ENCODE measurements at regions not wholly inside any gene's neighbourhood (a gene's known extent, or its start where the extent isn't known, plus 50 kb on each side); places are given as distances from the start of the nearest gene placed in this dataset.
"Not testable (repeated sequence)": the region's sequence is repeated elsewhere in the genome, so short reads cannot be mapped to it uniquely, and the experiment has no call there.

- no TSS peak for BruUV-seq (replicated peaks)
- no peaks in the 10 kb centered on the region for H3K27me3 Mint-ChIP-seq (ENCODE audit: insufficient read depth, unreplicated experiment)
- no peak overlapping the region for H3K27ac Mint-ChIP-seq (ENCODE audit: low read depth, unreplicated experiment)
- DNase-seq (ENCODE audit: unreplicated experiment): peak; percentile 40
- H3K9me3 Mint-ChIP-seq (ENCODE audit: unreplicated experiment): peaks cover 21% of the 10 kb centered on the region
- no peaks in the 10 kb centered on the region for H3K4me1 Mint-ChIP-seq (ENCODE audit: insufficient read depth, unreplicated experiment)
- H3K4me3 Mint-ChIP-seq (ENCODE audit: unreplicated experiment): no peak overlapping the region
- no peak for TF ChIP-seq CTCF (IDR thresholded peaks at IDR 0.05; ENCODE audit: unreplicated experiment)
- ChIA-PET POLR2A (interaction anchor here (0.7 kb wide), 1 partner anchor 95 kb away, joined by 3 read pairs; no protein-coding TSS in a partner anchor), CTCF (interaction anchor here (0.6 kb wide), 1 partner anchor 207 kb away, joined by 3 read pairs; no protein-coding TSS in a partner anchor)
- intact Hi-C loops (cut with micrococcal nuclease): no loop called here
- no peaks in the 10 kb centered on the region for H3K36me3 Mint-ChIP-seq (ENCODE audit: insufficient read depth, unreplicated experiment)
Measured at GRCh38 chr12:30546121-30546520, 149.5 kb downstream of the IPO8 start.

- peaks cover 28% of the 10 kb centered on the region for H3K9me3 Mint-ChIP-seq (ENCODE audit: unreplicated experiment)
- H3K4me3 Mint-ChIP-seq (ENCODE audit: unreplicated experiment); H3K27me3 Mint-ChIP-seq (ENCODE audit: insufficient read depth, unreplicated experiment); POLR2A ChIA-PET; H3K4me1 Mint-ChIP-seq (ENCODE audit: insufficient read depth, unreplicated experiment); DNase-seq (ENCODE audit: unreplicated experiment); H3K36me3 Mint-ChIP-seq (ENCODE audit: insufficient read depth, unreplicated experiment); BruUV-seq (replicated peaks); intact Hi-C loops (cut with micrococcal nuclease); H3K27ac Mint-ChIP-seq (ENCODE audit: low read depth, unreplicated experiment): not testable (repeated sequence)
- CTCF ChIA-PET: interaction anchor here (0.7 kb wide), 1 partner anchor 920 kb away, joined by 4 read pairs; no protein-coding TSS in a partner anchor
Measured at GRCh38 chr12:30544704-30545103, 151.0 kb downstream of the IPO8 start.

GRCh38 chr12:30537228-30537627 is 158.4 kb downstream of the IPO8 start:
- TF ChIP-seq CTCF (IDR thresholded peaks at IDR 0.05; ENCODE audit: unreplicated experiment): no peak
- POLR2A ChIA-PET: no interaction called here
- no TSS peak for BruUV-seq (replicated peaks)
- Mint-ChIP-seq H3K9me3 (ENCODE audit: unreplicated experiment) (peaks cover 11% of the 10 kb centered on the region), H3K27ac (ENCODE audit: low read depth, unreplicated experiment) (no peak overlapping the region), H3K4me3 (ENCODE audit: unreplicated experiment) (no peak overlapping the region), H3K27me3 (ENCODE audit: insufficient read depth, unreplicated experiment) (no peaks in the 10 kb centered on the region), H3K4me1 (ENCODE audit: insufficient read depth, unreplicated experiment) (no peaks in the 10 kb centered on the region), H3K36me3 (ENCODE audit: insufficient read depth, unreplicated experiment) (no peaks in the 10 kb centered on the region)
- CTCF ChIA-PET: no interaction called here
- intact Hi-C loops (cut with micrococcal nuclease): no loop called here
- DNase-seq (ENCODE audit: unreplicated experiment): no peak

GRCh38 chr12:30533558-30534265 is 162.0 kb downstream of the IPO8 start:
- ChIA-PET CTCF (interaction anchor here (0.6 to 1.2 kb wide), 2 partner anchors 177 to 1117 kb away, joined by 3 to 4 read pairs; no protein-coding TSS in a partner anchor), POLR2A (no interaction called here)
- H3K27ac Mint-ChIP-seq (ENCODE audit: low read depth, unreplicated experiment): no peak overlapping the region
- H3K36me3 Mint-ChIP-seq (ENCODE audit: insufficient read depth, unreplicated experiment): no peaks in the 10 kb centered on the region
- BruUV-seq (replicated peaks): no TSS peak
- no peak overlapping the region for H3K4me3 Mint-ChIP-seq (ENCODE audit: unreplicated experiment)
- H3K4me1 Mint-ChIP-seq (ENCODE audit: insufficient read depth, unreplicated experiment): no peaks in the 10 kb centered on the region
- H3K27me3 Mint-ChIP-seq (ENCODE audit: insufficient read depth, unreplicated experiment): no peaks in the 10 kb centered on the region
- no peak for TF ChIP-seq CTCF (IDR thresholded peaks at IDR 0.05; ENCODE audit: unreplicated experiment)
- no peak for DNase-seq (ENCODE audit: unreplicated experiment)
- no peaks in the 10 kb centered on the region for H3K9me3 Mint-ChIP-seq (ENCODE audit: unreplicated experiment)
- intact Hi-C loops (cut with micrococcal nuclease): no loop called here

All from MCF 10A (cell line).